ENCODE measurements at regions not wholly inside any gene's neighbourhood (a gene's known extent, or its start where the extent isn't known, plus 50 kb on each side); places are given as distances from the start of the nearest gene placed in this dataset.
A peak's percentile ranks its signal among the peaks of the same experiment; 100 is the strongest.

DNA sequence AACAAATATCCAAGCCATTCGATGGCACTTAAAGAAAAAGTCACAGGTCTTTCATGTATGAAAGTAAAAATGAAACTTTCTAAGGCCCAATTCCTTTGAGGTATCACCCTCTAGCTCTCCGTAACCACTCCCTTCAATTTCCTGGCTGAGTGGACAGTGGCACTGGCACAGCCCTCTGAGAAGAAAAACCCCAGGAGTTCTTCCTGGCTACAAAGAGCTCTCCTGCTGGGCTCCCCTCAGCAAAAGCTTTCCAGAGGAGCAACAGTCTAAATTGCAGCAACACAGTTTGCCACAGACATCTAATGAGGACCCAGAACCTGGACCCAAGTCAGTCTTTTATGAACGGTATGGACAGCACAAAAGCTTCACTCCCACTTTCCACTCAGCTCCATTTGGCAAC lies 71.8 kb downstream of the FUNDC1 start:
- ATAC-seq (no peak), DNase-seq (no peak)

DNA sequence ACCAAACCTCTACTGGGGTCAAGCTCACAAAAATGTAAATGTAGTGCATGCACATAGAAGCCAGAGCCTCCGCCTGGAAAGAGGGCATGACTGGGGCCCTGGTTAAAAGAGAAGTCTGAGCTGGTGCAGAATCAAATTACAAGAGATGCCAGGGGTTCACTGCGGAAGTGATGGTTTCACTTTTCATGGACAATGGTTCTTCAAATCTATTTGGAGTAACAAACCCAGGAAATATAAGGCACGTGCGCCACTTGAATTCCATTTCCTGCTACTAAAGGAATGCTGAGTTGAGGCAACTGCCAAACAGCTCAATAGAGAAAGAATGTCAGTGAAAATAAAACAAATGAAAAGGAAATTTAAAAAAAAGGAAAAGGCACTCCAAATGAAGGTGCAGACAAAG lies 79.8 kb downstream of the FUNDC1 start:
- no peak for ATAC-seq
- no peak for DNase-seq

GRCh38 chrX:44459501-44459900 lies 83.2 kb downstream of the FUNDC1 start:
- ATAC-seq (no peak), DNase-seq (no peak)

GRCh38 chrX:44456685-44457084 lies 86.0 kb downstream of the FUNDC1 start:
- ATAC-seq (no peak), DNase-seq (no peak)

DNA sequence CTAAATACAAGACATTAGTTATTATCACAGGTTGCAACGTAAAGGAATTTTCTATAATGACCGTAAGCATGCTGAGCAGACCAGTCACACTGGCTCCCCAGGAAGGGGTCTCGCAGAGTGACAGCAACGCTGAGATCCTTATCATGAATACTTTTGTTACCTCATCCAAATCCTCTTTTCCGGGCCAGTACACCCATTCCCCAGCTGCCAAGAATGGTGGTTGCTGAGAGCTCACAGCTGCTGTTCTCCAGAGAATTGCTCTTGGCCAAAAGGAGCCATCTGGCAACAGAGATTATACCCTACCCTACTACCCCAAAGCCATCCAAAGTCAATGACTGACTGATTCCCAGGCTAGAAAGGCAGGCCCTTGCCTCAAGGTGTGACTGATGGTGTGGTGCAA lies 91.6 kb downstream of the FUNDC1 start:
- no peak for DNase-seq
- ATAC-seq, result no peak

GRCh38 chrX:44447214-44447613 lies 95.4 kb downstream of the FUNDC1 start:
- no peak for ATAC-seq
- DNase-seq, result no peak

DNA sequence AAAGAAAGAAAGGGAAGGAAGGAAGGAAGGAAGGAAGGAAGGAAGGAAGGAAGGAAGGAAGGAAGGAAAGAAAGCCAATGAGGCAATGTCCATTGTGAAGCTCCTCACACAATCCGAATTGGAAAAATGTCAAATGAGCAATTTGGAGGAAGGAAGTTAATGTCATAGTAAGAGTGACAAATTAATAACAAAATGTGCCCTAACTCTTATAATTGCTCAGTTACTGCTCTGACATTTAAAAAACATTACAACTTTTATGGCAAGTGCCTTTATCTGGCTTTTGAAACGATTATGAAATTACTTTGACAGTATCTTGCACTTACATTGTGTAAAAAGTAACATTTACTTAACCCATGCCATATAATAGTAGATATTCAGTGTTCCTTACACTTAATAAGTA lies 96.5 kb upstream of the EFHC2 start:
- ATAC-seq (no peak), DNase-seq (no peak)

DNA sequence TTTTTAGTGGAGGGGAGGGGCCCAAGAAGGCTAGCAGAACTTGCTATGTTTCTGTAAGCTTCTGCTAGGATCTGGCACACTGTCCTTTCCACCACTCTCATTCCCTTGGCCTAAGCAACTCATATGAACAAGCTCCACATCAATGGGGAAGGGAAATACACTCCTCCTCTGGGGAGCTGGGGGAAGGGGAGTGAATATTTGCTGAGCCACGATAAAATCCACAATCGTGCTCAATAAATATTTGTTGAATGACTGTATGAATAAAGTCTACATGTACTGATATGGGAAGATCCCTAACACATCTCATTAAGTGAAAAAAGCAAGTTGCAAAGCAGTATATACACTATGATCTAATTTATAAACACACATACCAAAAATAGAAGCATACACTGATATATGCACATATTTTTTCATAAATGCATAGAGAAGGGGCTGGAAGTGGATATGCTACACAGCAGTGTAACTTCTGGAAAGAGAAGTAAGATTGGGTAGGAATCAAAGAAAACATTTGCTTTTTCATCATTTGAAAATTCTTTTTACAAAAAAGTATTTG lies 95.8 kb upstream of the EFHC2 start:
- ATAC-seq, result no peak
- DNase-seq, result no peak

GRCh38 chrX:44435047-44435446 lies 91.6 kb upstream of the EFHC2 start:
- DNase-seq, result no peak

DNA sequence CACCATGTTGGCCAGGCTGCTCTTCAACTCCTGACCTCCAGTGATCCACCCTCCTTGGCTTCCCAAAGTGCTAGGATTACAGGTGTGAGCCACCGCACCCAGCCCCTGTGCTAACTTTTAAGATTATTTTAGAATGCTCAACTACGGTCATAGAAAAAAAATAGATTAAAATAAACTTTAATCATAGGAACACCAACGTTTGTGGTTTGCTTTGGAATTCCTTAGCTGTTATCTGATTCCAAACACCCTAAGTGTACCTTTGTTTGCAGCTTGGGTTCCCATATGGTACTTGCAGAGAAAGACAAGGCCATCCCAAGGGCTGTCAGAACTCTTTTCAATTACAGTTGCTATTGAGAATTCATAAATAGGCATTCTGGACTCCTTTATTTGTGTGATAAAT lies 90.1 kb upstream of the EFHC2 start:
- ATAC-seq (no peak), DNase-seq (no peak)

More at GRCh38 chrX:44435047-44435446, 91.6 kb upstream of the EFHC2 start:
- no peak for ATAC-seq

DNA sequence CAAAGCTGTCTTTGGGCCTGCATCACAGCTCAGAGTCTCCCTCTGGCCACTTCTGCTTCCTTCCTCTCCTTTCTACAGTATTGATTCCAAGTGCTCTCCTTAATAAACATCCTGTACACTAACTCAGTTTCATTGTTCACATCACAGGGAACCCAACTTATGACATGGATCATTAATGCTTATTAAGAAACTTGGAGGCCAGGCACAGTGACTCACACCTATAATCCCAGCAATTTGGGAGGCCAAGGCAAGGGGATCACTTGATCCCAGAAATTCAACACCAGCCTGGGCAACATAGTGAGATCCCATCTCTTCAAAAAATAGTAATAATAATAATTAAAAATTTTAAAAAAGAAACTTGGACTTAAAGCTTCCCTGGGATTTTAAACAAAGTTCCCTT lies 89.2 kb upstream of the EFHC2 start:
- no peak for ATAC-seq
- DNase-seq, result no peak

DNA sequence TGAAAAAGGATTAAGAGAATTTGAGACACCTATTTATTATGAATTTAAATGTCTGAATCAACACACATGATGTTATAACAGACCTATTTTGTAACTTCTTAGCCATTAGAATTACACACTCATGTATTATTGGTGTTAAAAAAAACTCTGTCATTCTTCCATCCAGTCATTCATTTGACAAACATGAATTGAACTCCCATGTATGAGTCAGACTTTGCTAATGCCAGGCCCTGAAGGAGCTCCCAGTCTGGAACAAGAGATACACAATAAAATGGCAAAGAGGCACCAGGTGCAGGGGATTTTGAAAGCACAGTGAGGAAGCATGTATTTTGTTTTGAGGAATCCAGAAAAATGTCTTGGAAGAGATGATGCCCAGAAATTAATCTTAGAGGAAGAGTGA lies 87.7 kb upstream of the EFHC2 start:
- no peak for ATAC-seq
- DNase-seq, result no peak

GRCh38 chrX:44428989-44429627 lies 85.6 kb upstream of the EFHC2 start:
- DNase-seq (no peak), ATAC-seq (no peak)

DNA sequence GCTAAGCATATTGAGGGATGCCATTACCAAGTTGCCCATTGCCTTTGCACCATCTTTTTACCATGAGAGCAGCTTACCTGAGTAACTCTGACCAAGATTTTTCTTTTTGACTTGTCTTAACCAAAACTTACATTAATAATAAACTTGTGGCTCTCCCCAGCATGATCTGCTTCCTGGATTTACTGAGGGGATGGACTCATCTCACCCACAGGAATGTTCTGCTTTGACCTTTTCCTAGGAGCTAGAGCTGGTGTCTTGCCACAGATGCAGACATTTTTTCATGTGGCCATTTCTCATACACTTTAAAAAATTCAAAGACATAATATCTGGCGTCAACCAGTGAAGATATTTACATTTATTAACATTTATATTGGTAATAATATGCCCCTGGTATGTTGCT lies 79.2 kb upstream of the EFHC2 start:
- DNase-seq, result no peak
- ATAC-seq, result no peak

DNA sequence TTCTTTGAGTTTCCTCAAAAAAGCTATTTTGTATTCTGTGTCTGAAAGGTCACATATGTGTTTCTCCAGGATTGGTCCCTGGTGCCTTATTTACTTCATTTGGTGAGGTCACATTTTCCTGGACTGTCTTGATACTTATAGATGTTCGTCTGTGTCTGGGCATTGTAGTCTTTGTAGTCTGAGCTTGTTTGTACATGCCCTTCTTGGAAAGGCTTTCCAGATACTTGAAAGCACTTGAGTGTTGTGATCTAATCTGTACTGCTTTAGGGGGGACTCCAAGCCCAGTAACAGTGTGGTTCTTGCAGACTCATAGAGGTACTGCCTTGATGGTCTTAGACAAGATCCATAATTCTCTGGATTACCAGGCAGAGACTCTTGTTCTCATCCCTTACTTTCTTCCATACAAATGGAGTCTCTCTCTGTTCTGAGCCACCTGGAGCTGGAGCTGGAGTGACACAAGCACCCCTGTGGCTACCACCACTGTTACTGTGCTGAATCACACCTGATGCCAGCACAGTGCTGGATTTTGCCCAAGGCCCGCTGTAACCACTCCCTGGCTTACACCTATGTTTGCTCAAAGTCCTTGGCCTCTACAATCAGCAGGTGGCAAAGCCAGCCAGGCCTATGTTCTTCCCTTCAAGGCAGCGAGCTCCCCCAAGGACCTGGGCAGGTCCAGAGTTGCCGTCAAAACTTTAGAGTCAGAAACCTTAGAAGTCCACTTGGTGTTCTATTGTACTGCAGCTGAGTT lies 72.3 kb upstream of the EFHC2 start:
- ATAC-seq, result no peak
- no peak for DNase-seq

GRCh38 chrX:44401151-44401550 lies 57.7 kb upstream of the EFHC2 start:
- ATAC-seq (no peak), DNase-seq (no peak)

- DNase-seq (peak; percentile 46), ATAC-seq (peak; percentile 81)
These were observed 57.1 kb upstream of the EFHC2 start for GRCh38 chrX:44400588-44400987.

- no peak for ATAC-seq
- no peak for DNase-seq
These were observed 56.7 kb upstream of the EFHC2 start for GRCh38 chrX:44400161-44400560.

Measured in stimulated activated naive CD8-positive, alpha-beta T cell treated with anti-CD3 and anti-CD28 coated beads, Interleukin-15, Interleukin-2, amounts not matched to agents 100 U/mL and 50 U/mL, for 24 hours (primary cell).